ENCODE measurements at regions not wholly inside any gene's neighbourhood (a gene's known extent, or its start where the extent isn't known, plus 50 kb on each side); places are given as distances from the start of the nearest gene placed in this dataset.

DNA sequence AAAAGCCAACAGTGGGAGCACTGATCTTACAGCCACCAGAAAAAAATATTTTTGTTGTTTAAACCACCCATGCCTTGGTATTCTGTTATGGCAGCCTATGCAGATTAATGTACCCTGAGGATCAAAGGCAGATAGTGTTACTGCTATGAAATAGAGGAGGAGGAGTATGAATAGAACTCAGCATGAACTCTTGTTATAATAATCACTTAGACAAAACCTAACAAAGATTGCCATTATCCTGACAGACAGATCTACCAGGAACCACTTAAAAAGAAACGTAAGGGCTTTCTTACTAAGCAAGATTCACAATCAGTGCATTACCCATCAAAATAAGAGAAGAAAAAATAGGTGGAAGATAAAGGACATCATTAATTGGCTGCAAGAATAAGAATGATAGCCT, 558.3 kb downstream of the GALC start:
- CTCF ChIA-PET: no interaction called here
- intact Hi-C loops (cut with micrococcal nuclease; ENCODE audit: unreplicated experiment): no loop called here
- no peak for DNase-seq (ENCODE audit: low read depth, low spot score)
- no TSS peak for BruUV-seq (replicated peaks)
- Histone ChIP-seq H4K20me1 (ENCODE audit: control insufficient read depth, insufficient read depth) (no peaks in the 10 kb centered on the region), H3K27me3 (replicated peaks in 1 of 2; ENCODE audit: control insufficient read depth in 2 of 2, insufficient read depth in 2 of 2, low read length in 1 of 2) (no peaks in the 10 kb centered on the region), H3K27ac (ENCODE audit: control insufficient read depth, insufficient read depth) (no peak overlapping the region), H3K9me3 (replicated peaks; ENCODE audit: control insufficient read depth, insufficient read depth, low read length) (no peaks in the 10 kb centered on the region), H3K79me2 (ENCODE audit: control insufficient read depth, insufficient read depth, low read length) (no peaks in the 10 kb centered on the region), H3K9ac (ENCODE audit: control insufficient read depth, insufficient read depth, low read length) (no peak overlapping the region), H2AFZ (ENCODE audit: control insufficient read depth, low read depth, low read length) (no peak overlapping the region), H3K4me3 (no peak overlapping the region), H3K4me2 (ENCODE audit: control insufficient read depth, insufficient read depth) (no peak overlapping the region), H3K36me3 (ENCODE audit: control insufficient read depth in 2 of 2, insufficient read depth in 2 of 2, low read length in 1 of 2) (no peaks in the 10 kb centered on the region), H3K4me1 (ENCODE audit: control insufficient read depth, insufficient read depth, low read length) (no peaks in the 10 kb centered on the region)
- 0% methylated on average over 1 of the region's 1 CpG for WGBS (ENCODE audit: insufficient coverage, insufficient replicate concordance, low lambda C conversion rate, missing lambda C conversion rate)
- POLR2A ChIA-PET: no interaction called here
- SMC1A ChIA-PET (ENCODE audit: uncharacterized antibody, unreplicated experiment): no interaction called here
- in situ Hi-C loops (cut with MboI): no loop called here
- ATAC-seq: no peak
- TF ChIP-seq IRF4 (IDR thresholded peaks at IDR 0.05; ENCODE audit: low read depth, low read length) (no peak), ETV6 (conservative IDR thresholded peaks at IDR 0.05 in 1 of 2, IDR thresholded peaks at IDR 0.05 in 1 of 2; ENCODE audit: borderline replicate concordance in 1 of 2, low read depth in 1 of 2) (no peak), CBX3 (IDR thresholded peaks at IDR 0.05; ENCODE audit: borderline replicate concordance, low read depth) (no peak), NFYB (IDR thresholded peaks at IDR 0.05; ENCODE audit: insufficient read depth, low read depth, low read length) (no peak), NBN (IDR thresholded peaks at IDR 0.05) (no peak), ZBED1 (IDR thresholded peaks at IDR 0.05; ENCODE audit: borderline replicate concordance) (no peak), JUNB (IDR thresholded peaks at IDR 0.05) (no peak), KAT2A (conservative IDR thresholded peaks at IDR 0.05; ENCODE audit: control insufficient read depth, low read depth, low read length) (no peak), ZNF274 (IDR thresholded peaks at IDR 0.05; ENCODE audit: insufficient read depth, insufficient read length) (no peak)
- TF ChIP-seq, protein P1, sequence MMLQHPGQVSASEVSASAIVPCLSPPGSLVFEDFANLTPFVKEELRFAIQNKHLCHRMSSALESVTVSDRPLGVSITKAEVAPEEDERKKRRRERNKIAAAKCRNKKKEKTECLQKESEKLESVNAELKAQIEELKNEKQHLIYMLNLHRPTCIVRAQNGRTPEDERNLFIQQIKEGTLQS (IDR thresholded peaks at IDR 0.05; ENCODE audit: borderline replicate concordance, extremely low read depth, low read depth, low read length): no peak
- TF ChIP-seq, protein P2, sequence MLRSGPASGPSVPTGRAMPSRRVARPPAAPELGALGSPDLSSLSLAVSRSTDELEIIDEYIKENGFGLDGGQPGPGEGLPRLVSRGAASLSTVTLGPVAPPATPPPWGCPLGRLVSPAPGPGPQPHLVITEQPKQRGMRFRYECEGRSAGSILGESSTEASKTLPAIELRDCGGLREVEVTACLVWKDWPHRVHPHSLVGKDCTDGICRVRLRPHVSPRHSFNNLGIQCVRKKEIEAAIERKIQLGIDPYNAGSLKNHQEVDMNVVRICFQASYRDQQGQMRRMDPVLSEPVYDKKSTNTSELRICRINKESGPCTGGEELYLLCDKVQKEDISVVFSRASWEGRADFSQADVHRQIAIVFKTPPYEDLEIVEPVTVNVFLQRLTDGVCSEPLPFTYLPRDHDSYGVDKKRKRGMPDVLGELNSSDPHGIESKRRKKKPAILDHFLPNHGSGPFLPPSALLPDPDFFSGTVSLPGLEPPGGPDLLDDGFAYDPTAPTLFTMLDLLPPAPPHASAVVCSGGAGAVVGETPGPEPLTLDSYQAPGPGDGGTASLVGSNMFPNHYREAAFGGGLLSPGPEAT (IDR thresholded peaks at IDR 0.05; ENCODE audit: low read depth): no peak
- TF ChIP-seq, protein P3, sequence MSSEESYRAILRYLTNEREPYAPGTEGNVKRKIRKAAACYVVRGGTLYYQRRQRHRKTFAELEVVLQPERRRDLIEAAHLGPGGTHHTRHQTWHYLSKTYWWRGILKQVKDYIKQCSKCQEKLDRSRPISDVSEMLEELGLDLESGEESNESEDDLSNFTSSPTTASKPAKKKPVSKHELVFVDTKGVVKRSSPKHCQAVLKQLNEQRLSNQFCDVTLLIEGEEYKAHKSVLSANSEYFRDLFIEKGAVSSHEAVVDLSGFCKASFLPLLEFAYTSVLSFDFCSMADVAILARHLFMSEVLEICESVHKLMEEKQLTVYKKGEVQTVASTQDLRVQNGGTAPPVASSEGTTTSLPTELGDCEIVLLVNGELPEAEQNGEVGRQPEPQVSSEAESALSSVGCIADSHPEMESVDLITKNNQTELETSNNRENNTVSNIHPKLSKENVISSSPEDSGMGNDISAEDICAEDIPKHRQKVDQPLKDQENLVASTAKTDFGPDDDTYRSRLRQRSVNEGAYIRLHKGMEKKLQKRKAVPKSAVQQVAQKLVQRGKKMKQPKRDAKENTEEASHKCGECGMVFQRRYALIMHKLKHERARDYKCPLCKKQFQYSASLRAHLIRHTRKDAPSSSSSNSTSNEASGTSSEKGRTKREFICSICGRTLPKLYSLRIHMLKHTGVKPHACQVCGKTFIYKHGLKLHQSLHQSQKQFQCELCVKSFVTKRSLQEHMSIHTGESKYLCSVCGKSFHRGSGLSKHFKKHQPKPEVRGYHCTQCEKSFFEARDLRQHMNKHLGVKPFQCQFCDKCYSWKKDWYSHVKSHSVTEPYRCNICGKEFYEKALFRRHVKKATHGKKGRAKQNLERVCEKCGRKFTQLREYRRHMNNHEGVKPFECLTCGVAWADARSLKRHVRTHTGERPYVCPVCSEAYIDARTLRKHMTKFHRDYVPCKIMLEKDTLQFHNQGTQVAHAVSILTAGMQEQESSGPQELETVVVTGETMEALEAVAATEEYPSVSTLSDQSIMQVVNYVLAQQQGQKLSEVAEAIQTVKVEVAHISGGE (CRISPR knock-in tag; IDR thresholded peaks at IDR 0.05): no peak
- TF ChIP-seq, protein P4, sequence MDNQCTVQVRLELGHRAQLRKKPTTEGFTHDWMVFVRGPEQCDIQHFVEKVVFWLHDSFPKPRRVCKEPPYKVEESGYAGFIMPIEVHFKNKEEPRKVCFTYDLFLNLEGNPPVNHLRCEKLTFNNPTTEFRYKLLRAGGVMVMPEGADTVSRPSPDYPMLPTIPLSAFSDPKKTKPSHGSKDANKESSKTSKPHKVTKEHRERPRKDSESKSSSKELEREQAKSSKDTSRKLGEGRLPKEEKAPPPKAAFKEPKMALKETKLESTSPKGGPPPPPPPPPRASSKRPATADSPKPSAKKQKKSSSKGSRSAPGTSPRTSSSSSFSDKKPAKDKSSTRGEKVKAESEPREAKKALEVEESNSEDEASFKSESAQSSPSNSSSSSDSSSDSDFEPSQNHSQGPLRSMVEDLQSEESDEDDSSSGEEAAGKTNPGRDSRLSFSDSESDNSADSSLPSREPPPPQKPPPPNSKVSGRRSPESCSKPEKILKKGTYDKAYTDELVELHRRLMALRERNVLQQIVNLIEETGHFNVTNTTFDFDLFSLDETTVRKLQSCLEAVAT (IDR thresholded peaks at IDR 0.05): no peak
- TF ChIP-seq, protein P5, sequence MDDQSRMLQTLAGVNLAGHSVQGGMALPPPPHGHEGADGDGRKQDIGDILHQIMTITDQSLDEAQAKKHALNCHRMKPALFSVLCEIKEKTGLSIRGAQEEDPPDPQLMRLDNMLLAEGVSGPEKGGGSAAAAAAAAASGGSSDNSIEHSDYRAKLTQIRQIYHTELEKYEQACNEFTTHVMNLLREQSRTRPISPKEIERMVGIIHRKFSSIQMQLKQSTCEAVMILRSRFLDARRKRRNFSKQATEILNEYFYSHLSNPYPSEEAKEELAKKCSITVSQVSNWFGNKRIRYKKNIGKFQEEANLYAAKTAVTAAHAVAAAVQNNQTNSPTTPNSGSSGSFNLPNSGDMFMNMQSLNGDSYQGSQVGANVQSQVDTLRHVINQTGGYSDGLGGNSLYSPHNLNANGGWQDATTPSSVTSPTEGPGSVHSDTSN (IDR thresholded peaks at IDR 0.05; ENCODE audit: insufficient replicate concordance, low read depth, low read length): no peak
- FAIRE-seq: no peak
- RAD21 ChIA-PET (ENCODE audit: unreplicated experiment): no interaction called here
